LNCAP (cell line): ENCODE measurements at regions not wholly inside any gene's neighbourhood (a gene's known extent, or its start where the extent isn't known, plus 50 kb on each side); places are given as distances from the start of the nearest gene placed in this dataset.

Source experiments
- TF ChIP-seq, protein P1 (sequence below): fragments of 450-650 bp; IDR thresholded peaks from 2 replicates; pipeline ENCODE4 v1.5.1; 2017; ENCODE audit warnings: mild to moderate bottlenecking

DNA sequence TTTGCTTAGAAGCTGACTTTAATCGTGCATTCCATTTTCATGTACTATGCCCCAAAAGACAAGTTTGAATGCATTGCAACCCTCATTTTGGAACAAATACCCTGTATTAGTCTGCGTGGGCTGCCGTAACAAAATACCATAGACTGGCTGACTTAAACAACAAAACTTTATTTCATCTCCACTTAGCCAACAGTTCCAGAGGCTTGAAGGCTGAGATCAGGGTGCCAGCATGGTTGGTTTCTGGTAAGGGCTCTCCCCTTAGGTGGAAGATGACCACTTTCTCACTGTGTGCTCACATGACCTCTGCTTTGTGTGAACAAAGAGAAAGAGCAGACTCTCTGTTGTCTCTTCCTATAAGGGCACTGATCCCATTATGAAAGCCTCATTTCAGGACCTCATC lies 431.7 kb upstream of the MAP3K7 start:
- TF ChIP-seq, protein P1, sequence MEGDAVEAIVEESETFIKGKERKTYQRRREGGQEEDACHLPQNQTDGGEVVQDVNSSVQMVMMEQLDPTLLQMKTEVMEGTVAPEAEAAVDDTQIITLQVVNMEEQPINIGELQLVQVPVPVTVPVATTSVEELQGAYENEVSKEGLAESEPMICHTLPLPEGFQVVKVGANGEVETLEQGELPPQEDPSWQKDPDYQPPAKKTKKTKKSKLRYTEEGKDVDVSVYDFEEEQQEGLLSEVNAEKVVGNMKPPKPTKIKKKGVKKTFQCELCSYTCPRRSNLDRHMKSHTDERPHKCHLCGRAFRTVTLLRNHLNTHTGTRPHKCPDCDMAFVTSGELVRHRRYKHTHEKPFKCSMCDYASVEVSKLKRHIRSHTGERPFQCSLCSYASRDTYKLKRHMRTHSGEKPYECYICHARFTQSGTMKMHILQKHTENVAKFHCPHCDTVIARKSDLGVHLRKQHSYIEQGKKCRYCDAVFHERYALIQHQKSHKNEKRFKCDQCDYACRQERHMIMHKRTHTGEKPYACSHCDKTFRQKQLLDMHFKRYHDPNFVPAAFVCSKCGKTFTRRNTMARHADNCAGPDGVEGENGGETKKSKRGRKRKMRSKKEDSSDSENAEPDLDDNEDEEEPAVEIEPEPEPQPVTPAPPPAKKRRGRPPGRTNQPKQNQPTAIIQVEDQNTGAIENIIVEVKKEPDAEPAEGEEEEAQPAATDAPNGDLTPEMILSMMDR = no peak

DNA sequence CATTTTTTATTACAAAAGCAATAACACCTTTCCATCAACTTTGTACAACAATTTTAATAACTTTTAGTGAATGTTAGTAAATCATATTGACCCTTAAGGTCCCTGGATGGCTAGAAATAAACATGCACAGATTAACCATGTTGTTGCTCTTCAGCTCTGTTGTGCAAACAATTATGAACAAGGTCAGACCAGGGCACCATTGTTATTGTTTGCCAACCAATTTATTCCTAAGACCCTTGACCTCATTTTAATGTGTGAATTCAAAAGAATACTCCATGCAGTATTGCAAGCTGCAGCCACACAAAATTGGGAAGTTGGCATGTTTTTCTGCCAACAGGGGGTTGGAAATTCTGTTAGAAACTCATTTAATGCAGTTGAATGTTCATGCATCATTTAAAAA lies 426.6 kb upstream of the MAP3K7 start:
- TF ChIP-seq, protein P1 = no peak

DNA sequence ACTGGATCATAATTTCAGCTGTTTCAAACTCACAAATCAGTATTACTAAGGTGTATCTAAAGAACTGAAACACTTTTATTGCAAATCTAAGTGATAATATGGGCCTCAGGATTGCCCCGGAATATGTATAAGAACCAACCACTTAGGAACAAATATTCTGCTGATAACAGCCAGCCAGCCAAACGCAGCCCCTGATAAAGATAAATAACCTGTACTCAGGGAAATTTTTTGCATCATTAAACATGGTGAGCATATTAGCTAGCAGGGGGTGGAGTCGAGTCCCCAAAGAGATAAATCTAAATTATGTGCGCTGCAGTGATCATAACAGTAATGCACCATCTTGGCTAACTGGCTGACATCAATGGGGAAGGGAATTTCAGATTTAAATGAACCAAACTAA lies 410.2 kb upstream of the MAP3K7 start:
- TF ChIP-seq, protein P1 = no peak

DNA sequence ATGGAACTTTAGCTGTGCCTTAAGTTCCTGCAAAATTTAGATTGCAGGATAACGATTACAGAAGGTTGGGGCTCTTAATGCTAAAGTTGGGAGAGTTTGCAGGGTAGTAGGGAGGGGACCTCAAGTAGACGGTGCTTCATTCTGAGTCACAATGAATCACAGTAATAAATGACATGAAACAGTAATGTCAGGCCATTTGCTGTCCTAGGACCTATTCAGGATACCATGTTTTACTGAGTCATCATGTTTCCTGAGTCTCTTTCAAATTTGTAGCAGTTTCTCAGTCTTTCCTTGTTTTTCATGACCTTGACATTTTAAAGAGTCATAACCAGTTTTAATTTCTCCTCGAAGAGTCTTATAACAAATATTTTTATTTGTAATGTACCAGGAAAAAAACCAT lies 406.9 kb upstream of the MAP3K7 start:
- TF ChIP-seq, protein P1 = no peak

DNA sequence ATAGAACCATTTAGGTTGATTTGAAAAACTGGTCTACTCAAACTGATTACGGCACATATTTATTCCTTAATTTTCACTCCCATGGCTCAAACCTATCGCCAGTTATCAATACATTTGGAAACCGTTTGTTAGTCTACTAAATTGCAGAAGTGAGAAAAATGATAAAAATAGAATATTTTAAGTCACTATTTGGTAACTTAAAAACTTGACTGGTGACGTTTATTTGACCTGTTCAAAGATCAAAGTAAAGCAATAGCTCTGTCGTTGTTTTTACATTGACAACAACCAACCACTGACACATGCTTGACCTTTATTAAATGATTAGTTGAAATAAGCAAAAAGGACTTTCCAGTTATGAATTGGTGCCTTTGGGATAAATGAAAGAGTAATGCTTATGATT lies 402.9 kb upstream of the MAP3K7 start:
- TF ChIP-seq, protein P1 = no peak

DNA sequence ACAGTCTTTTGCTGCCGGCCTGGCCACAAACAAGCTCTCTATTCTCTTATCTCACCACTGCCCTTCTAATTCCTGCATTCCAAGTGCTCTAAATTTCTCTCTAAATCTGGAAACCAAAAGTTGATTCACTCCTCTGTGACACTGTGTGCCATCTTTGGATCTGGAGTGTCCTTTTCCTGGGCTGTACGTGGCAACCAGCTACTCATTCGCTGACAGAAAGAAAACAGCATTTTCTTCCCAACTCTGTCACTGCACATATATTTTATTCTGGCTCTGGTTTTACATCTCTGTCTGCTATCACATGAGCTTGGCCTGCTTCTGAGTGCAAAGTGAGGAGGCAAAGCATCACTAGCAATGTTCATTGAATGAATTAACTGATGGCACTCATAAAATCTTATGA lies 397.2 kb upstream of the MAP3K7 start:
- TF ChIP-seq, protein P1 = no peak

DNA sequence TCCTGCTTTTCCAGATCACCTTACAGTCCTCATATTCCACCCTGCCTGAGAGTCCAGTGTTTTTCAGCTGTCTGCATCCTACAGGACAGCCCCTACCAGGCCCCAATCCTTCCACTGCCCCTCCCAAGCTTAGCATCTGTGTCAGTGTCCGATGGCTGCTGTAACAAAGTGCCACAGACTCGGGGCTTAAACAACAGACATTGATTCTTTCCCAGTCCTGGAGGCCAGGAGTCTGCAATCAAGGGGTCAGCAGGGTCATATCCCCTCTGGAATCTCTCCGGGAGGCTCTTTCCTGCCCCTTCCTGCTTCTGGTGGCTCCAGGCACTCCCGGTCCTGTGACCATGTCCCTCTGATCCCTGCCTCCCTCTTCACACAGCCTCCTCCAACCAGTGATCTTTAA lies 396.6 kb upstream of the MAP3K7 start:
- TF ChIP-seq, protein P1 = no peak

DNA sequence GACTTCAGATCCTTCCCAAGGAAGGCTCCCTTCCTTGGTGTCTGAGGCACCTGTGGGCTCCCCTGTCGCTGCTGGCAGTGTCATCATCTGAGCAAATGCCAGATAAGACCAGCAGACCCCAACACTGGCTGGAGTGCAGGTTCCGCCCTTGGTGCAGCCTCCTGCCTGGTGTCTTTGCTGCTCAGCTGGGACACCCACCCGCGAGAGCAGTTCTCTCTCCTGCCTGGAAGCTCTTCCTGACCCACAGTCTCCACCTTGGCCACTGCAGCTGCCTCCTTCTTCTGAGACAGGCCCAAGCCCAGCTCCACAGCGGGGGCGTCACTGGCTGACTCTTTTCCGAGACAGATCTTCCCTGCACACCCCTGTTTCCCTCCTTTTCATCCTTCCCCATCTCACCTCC lies 395.7 kb upstream of the MAP3K7 start:
- TF ChIP-seq, protein P1 = no peak
